GM19043 (cell line): ENCODE measurements at regions not wholly inside any gene's neighbourhood (a gene's known extent, or its start where the extent isn't known, plus 50 kb on each side); places are given as distances from the start of the nearest gene placed in this dataset.

Experiments used
- ATAC-seq: cut with Tn5 transposase; IDR thresholded peaks from one replicate; pipeline ENCODE4 v1.9.1; 2021; ENCODE audit warnings: low read depth; ENCODE audit not compliant: unreplicated experiment

DNA sequence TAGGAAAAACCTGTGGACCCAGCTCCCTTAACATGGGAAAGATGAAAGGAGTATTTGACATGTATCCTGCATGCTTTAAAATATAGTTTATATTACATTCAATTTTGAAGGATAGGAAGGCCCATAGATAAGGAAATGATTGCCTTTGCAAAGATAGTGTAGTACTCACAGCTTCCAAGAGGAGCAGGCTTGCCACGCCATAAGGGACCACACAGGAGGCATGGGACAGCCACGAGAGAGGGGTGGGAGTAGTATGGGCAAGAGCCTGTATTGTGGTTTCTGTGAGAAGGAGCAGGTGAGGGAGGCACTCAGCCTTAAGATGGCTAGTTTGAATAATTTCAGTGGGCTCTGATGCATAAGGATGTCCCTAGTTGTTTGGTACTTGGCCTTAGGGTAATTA is 740.3 kb downstream of the SATB2 start:
- ATAC-seq, result no peak

DNA sequence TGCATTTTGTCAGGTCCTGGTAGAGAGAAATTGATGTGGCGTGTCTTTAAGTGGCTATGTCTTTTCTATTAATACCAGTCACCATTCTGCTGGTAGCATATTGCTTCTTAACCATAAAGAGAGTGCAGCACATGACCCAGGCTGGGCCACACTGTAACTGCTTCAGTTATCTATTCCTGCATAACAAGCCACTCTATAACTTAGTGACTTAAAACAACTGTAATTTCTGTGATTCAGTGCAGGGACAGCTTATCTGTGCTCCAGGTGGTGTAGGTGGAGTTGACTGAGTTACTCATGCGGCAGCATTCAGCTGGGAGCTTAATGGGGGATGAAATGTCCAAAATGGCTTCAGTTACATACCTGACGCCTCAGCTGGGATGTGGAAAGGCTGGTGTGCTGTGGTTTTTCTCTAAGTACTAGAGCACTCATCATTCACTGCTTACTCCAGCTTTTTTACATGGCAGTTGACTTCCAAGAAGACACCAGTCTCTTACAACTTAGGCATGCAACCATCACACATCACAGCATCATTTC is 742.4 kb downstream of the SATB2 start:
- no peak for ATAC-seq

DNA sequence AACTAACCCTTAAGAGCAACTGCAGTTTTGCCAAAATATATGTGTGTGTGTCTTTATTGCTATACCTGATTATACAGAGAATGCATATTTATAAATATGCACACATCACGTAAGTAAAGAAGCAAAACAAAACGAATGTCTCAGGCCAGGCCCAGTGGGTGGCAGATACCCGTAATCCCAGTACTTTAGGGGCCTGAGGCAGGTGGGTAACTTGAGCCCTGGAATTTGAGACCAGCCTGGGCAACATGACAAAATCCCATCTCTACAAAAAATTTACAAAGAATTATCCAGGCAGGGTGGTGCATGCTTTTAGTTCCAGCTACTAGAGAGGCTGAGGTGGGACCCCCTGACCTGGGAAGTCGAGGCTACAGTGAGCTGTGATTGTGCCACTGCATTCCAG is 745.3 kb downstream of the SATB2 start:
- ATAC-seq, result no peak

DNA sequence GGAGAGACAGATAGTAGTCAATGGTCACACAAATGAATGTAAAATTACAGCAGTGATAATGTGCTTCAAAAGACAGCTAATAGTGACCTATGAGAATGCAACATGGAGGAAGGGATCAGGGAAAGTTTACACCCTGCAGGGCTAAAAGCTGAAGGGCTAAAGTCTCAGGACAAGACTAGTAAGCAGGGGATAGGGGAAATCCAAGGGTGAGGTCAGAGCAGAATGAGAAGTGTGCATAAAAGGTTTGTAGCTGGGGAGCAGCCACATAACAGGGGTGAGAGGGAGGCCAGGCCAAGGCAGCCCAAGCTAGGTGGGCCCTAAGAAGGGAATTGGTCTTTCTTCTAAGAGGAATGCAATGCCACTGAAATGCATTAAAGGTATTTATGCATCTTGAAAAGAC is 746.3 kb downstream of the SATB2 start:
- ATAC-seq, result peak; percentile 49

DNA sequence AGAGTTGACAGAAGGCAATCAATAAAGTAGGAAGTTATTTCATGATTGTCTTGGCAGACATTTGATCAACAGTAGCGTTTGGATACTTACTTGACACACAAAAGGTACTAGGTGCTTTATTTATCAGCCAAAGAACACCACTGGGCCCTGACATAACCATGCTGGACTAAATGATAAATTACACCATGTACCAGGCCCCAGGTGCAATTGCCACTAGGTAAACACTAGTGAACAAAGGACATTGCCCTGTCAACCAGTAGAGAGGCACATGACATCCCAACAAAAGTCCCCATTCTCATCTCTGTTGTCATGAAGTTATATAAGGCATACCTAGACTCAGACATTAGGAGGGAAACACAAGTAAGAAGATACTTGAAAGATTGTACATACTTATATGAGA is 747.2 kb downstream of the SATB2 start:
- ATAC-seq, result no peak

DNA sequence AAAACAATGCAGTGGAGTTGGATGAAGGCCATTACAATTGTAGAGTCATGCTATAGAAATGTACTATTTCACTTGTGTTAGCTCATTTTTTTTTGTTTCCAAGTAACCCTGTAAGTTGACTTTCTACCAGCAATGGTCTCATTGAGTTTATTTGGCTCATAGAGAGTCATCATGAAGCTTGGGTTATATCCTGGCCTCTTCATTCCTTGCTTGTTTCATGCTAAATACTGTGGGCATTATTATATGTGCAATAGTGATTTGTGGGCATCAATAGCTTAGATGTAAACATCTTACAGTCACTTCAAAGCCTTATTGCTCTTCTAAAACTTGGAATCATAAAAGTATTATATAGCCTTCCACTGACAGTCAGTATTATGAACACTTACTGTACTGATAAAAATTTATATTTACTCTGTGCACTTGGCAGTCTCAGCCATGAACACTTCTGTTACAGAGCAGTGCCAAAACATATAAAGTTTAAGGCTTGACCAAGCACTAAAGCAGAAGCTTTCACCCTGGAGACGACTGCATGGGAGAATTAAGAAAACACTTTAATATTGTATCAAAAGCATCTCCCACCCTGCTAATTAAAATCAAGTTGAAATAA is 751.2 kb downstream of the SATB2 start:
- ATAC-seq, result no peak

DNA sequence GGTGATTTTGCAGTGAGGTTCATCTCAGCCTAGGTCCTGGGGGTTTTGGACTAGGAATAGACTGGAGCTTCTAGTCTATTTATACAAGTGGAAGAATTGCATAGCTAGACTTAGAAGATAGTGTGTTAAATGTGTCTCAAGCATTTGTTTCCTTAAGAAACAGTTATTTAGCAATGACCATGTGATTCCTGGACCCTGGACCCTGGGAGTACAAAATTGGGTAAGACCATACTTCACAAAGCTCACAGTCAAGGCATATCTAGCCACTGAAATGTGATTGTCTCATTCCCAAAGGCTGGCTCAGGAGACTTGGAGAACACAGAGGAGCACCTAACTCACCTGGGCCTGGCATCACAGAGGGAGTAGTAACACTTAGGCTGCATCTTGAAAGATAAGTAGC is 754.5 kb downstream of the SATB2 start:
- no peak for ATAC-seq

DNA sequence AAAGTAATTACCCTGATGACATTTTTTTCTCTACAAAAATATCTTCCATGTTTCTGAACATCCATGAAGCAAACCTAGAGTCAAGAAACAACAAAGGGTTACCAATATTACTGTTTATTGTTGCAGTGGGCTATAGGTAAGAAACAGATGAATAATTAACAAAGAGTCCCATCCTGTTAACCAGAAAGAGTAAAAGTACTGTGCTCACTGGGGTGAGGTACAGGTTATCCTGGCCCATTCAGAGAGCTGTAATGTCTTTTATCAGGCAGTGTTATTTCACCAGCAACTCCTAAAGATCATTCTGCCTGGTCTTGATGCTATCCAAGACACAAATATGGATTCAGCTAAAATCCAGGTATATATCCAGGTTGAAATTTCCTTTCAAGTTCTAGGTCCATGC is 754.9 kb downstream of the SATB2 start:
- no peak for ATAC-seq

DNA sequence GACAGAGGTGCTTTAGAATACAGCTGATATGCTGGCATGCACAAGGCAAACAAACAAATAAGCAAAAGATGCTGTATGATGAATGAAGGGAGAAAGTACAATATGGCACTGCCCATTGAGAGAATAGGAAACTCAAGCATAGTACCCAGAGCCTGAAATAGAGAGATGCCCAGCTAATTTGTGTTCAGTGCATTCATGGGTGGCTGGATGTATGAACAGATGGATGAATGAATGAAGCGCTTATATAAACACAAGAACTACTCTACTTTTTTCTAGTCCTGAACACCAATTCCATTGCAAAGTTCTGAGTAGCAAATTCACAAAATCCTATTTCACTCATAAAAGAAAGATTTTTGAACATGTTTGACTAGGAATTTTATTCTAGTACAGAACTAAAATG is 756.3 kb downstream of the SATB2 start:
- no peak for ATAC-seq

DNA sequence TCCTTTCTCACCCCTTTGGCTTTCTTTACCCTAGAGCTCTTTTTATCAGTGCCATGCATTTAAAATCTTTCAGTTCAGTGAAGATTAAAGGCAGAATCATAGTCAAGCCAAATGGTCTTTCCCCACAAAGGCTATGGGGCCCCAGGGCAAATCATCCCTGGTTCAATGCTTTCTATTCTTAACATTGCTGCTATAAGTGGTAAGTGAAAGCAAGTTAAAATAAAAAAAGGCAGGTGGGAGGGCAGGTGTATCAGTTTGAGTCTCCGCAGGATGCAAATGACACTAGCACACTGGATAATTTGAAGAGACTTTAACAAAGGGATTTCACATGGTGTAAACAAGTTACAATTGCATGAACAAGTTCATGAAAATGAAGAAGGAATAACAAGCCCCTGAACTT is 757.4 kb downstream of the SATB2 start:
- ATAC-seq, result no peak

DNA sequence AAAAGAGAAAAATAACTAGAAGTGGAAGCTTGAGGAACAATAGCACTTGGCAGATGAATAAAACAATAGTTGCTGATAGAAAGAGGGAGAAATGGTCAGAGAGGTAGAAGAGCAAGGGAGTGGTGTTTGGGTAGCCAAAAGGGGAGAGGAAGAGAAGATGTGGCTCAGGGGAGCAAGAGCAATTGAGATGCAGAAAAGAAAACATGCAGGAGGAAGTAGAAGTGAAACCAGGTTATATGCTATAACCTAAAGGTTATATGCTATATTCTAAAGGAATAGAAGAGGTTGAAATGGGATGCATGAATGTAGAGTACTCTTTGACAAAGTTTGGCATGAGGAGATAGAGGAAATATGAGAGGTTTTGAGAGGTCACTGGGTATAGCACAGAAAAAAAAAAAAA is 759.5 kb downstream of the SATB2 start:
- ATAC-seq, result no peak

DNA sequence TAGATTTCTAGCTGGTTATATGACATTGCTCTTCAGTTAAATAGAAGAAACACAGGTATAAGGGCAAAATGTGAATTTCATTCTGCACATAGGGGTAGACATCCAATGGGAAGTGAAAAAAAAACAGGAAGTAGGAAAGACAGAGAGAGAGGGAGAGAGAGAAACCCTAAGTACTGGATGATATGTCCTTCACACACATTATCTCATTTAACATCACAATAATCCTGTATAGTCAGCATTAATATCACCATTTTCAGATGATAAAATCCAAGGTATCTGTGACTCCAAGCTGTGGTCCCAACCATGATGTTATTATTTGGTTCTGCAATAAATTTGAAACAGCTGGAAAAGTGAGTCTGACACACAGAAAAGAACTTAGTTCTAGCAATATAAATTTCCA is 759.9 kb downstream of the SATB2 start:
- no peak for ATAC-seq

DNA sequence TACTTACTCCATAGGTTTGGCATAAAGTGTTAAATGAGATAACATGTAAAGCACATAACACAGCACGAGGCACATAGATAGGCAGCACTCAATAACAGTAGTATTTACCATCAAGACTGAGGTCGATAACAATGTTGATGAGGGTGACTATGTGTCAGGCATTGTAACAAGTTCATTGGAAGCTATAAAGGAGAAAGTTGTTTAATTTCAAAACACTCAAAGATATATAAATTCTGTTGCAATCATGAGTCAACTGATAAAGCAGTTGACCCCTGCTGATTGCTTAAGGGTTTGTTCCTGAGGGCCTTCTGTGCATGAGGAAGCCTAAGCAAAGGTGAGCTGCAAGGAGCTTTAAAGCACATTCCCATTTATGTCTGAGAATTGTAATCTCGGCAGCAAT is 760.5 kb downstream of the SATB2 start:
- ATAC-seq, result no peak

DNA sequence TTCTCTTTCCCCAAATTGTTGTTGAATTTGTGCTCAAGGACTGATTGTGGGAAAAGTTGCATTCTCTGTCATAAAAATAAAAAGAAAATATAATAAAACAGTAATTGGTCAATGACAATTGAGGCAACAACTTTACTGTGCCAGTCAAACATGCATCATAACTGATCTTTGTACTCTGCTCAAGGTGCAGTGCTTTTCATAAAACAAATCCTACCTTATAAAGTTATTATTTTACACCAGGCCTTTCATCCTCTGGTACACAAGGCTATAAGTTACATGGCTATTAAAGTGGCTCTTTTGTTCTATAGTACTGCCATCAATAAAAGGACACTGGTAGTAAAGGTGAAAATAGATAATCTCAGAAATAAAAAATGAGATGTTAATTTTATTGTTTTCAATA is 761.9 kb downstream of the SATB2 start:
- ATAC-seq, result no peak

DNA sequence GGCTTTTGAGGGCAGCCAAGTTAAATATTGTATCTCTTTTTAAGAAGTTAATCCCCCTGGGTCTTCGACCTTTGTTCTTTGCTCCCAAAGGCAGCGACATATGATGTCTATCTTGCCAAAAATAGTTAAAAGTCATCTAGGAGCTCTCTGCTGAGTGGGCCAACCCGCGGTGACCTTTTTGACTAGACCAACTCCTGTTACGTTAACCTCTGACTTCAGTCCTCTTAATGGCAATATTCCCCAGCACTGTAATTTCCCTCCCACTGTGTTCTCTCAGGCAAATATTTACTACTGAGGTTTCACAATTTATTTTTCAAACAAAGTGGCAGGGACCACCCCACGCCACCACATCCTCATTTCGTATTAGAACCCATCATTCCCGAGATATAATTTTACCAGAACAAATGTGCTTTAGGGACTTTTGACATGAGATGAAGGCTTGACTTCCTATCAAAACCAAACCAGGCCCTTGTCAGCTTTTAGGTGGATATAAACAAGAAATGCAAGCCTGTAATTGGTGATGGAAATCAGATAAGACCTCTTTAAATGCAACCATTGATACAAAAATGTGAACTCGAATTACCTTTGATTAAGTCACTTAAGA is 764.7 kb downstream of the SATB2 start:
- ATAC-seq, result no peak

DNA sequence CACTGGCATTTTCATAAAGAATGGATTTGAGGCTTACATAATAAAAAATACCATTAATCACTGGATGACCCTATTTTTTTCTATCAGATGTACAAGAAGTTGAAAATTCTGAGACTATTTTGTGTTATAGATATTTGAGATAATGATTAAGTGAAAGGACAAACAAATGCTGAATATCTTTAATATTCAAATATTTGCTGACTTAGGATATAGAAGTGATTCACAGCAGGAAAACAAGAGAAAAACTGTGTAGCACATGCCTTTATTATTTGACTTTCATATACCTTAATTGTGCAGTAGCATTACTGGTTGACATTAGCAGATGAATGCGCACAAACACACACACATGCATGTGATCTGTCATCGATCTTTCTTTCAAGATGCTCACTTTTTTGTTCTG is 766.5 kb downstream of the SATB2 start:
- ATAC-seq, result no peak

DNA sequence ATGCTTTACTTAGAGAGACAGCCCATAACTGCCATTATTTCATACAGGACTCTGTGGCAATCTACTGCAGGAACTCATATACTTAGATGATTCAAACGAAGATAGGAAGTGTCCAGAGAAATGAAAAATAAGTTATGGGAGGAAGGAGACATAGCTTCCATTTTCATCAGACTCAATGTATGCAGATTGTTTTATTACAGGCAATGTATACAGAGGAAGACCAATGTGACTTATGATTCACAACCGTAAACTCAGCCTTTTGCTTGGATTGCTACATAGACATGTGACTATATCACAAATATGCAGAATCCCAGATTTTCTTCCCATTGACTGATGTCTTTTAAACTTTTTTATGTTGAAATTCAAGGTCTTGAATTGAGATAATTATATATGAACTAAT is 793.4 kb downstream of the SATB2 start:
- ATAC-seq, result no peak

DNA sequence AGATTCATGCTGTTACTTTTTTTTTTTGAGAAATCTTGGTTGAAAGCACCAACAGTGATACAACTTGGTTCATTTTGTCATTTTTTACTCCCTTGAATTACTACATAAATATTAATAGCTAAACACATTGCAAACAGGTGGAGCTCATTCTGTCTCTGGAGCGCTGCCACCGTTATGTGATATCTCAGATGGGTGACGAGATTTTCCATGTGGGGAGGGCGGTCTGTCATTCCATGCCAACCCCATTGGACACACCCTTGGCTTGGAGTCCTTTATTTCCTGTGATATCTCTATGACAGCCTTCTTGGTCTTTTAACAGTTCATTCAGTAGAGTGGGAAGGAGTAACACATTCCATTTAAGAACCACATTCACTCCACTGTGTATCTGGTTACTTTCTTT is 794.8 kb downstream of the SATB2 start:
- no peak for ATAC-seq

DNA sequence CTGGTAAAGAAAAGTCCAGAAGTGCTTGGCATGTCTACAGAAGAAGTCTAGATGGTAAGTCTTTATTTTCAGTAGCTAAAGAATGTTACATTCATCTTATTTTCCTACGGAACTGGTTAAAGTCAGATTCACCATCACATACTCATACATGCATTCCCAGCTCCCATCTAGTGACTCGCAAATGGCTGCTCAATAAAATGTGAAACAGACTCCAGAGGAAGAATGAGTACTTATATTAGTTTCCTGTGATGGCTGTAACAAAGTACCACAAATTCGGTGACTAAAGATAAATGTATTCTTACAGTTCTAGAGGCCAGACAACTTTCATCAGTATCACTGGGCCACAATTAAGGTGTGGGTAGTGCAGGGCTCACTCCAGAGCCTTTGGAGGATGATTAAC is 797.2 kb downstream of the SATB2 start:
- ATAC-seq, result no peak

DNA sequence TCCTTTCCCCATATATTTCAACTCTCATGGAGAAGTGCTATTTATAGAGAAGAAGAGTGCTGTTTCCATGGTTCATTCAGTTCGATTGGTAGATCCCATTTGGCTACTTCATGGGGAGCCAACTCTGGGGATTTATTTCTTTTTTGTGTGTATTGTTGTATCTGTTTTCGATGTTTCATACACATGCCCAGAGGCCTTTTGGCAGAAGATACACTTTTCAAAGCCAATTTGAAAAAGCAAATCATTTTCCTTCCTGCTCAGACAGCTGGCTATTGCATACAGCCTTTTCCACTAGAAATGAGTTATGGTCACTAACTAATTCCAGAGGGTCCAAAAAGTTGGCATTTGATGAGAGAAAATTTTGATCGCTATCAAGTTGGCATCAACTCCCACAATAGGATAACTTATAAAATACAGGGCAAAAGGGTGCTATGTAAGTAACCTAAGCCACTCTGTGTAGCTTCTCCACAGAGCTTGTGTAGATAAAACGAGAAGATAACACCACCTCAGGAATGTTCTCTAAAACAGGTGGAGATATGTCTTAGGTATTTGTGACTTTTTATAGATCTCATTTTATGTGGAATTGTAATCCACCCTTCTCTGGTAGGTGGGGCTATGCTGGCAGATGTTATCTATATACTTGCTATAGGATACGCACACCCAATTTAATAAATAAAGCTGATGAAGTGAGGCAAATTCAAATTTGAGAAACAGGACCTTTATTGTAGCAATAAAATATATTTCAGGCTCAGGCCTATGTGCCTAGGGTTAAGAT is 798.5 kb downstream of the SATB2 start:
- no peak for ATAC-seq

DNA sequence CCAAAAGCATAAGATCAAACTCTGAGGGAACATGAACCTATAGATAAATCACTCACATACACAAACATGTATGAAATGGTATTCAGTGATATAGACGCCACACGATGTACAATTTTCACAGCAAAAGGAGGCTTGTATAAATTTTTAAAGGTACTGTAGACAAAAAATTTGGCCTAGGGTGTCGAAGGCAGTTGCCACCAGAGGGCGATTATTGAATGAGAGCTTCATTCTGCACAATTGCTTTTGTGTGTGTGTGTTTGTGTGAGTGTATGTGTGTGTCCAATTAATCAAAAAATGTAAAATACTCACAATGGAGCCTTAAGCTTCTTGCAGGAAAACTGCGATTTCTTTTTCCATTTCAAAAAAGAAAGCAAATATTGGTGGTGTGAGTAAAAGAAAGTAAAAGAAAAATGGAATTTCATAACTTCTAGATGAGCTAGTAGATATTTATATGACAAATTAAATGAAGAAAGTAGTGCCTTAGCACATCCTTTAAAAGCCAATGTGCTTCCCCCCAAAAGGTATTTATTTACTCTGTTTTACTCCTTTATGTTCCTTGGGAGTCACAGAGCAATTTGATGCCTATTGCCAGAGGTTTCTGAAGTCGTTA is 800.1 kb downstream of the SATB2 start:
- ATAC-seq, result no peak

DNA sequence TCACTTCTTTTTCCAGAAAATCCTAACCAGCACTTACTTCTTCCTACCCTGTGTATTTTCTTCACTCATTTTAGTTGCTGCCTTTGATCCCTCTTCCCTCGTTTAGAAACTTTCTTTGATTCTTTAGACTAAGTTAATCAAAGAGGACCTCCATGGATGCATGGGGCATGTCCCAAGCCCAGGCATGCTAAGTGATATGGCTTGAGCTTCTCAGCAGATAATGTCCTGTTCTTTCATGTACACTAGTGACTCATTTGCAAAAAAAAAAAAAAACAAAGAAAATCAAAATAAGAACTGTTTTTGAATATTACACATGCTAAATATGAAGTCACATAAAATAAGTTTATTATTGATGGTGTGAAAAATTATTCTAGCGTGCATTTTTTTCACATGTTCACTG is 800.9 kb downstream of the SATB2 start:
- no peak for ATAC-seq
